ENCODE measurements at regions not wholly inside any gene's neighbourhood (a gene's known extent, or its start where the extent isn't known, plus 50 kb on each side); places are given as distances from the start of the nearest gene placed in this dataset.
"Not testable (repeated sequence)": the region's sequence is repeated elsewhere in the genome, so short reads cannot be mapped to it uniquely, and the experiment has no call there.

DNA sequence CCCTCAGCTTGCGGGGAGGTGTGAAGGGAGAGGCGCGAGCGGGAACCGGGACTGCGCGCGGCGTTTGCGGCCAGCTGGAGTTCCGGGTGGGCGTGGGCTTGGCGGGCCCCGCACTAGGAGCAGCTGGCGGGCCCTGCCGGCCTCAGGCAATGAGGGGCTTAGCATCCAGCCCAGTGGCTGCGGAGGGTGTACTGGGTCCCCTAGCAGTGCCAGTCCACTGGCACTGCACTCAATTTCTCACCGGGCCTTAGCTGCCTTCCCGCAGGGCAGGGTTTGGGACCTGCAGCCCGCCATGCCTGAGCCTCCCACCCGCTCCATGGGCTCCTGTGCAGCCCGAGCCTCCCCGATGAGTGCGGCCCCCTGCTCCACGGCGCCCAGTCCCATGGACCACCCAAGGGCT lies 163.5 kb upstream of the PTCH1 start:
- TF ChIP-seq POLR2A (IDR thresholded peaks at IDR 0.05): not testable (repeated sequence)
- TF ChIP-seq, protein P1, sequence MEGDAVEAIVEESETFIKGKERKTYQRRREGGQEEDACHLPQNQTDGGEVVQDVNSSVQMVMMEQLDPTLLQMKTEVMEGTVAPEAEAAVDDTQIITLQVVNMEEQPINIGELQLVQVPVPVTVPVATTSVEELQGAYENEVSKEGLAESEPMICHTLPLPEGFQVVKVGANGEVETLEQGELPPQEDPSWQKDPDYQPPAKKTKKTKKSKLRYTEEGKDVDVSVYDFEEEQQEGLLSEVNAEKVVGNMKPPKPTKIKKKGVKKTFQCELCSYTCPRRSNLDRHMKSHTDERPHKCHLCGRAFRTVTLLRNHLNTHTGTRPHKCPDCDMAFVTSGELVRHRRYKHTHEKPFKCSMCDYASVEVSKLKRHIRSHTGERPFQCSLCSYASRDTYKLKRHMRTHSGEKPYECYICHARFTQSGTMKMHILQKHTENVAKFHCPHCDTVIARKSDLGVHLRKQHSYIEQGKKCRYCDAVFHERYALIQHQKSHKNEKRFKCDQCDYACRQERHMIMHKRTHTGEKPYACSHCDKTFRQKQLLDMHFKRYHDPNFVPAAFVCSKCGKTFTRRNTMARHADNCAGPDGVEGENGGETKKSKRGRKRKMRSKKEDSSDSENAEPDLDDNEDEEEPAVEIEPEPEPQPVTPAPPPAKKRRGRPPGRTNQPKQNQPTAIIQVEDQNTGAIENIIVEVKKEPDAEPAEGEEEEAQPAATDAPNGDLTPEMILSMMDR (IDR thresholded peaks at IDR 0.05): not testable (repeated sequence)
